Stimulated activated CD4-positive, alpha-beta T cell treated with anti-CD3 and anti-CD28 coated beads, Interleukin-12 subunit alpha, Interleukin-12 subunit beta, amount 100 ng/mL, for 4 hours (primary cell): ENCODE measurements at regions not wholly inside any gene's neighbourhood (a gene's known extent, or its start where the extent isn't known, plus 50 kb on each side); places are given as distances from the start of the nearest gene placed in this dataset.

Source experiments
- DNase-seq: peaks from one replicate; pipeline ENCODE4 v3.0.0-alpha.2; 2020

DNA sequence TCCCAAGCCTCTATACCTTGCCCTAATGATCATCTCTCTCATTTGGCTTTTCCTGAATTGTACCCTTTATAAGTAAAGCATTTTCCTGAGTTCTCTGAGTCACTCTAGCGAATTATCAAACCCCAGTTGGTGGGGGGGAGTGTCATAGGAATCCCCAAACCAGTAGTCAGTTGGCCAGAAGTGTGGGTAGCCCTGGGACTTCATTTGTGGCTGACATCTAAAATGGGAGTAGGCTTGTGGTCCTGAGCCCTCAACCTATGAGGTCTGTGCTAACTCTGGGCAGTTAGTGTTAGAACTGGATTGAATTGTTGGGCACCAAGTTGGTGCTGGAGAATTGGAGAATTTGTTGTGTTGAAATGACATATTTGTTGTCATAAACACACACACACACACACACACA lies 91.3 kb downstream of the BBS10 start:
- no peak for DNase-seq

DNA sequence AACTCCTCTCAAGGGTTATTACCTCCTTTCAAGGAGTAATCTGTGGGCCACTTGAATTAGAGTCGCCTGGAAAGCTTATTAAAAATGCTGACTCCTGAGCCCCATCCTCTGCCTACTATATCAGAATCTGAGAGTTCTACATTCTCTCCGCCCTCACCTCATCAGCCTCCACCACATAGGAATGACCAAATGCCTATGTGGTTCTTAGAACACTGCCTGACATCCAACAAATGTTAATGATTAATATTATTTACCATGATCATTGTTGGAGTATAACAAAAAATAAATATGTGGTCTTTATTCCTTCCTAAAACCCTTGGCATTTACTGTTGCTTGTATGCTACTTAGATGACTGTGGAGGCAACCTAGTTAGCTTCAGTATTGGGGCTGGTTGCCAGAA lies 91.9 kb downstream of the BBS10 start:
- DNase-seq = no peak

GRCh38 chr12:76255692-76256091 lies 92.5 kb downstream of the BBS10 start:
- no peak for DNase-seq

DNA sequence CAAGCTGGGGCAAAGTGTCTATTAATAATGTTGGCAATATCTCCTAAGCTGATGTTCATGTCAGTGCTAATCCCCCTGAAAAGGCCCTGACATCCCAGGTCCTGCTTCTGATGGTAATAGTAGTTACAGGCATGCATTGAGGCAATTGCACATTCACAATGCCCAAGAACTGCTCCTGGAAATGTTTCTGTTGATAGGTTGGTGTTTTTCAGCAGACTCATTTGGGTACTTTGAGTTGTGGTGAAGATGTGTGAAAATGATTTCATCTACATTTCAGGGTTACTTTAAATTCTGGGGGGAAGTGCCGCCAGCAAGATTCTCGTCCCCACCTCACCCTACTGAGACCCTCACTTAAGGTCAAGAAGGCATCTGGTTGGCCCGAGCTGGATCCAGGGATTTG lies 92.9 kb downstream of the BBS10 start:
- DNase-seq = no peak

- DNase-seq = no peak
These were observed 96.2 kb downstream of the BBS10 start for GRCh38 chr12:76252031-76252430.

- DNase-seq = no peak
These were observed 98.0 kb downstream of the BBS10 start for GRCh38 chr12:76250256-76250655.

- DNase-seq = no peak
These were observed 98.7 kb downstream of the BBS10 start for GRCh38 chr12:76249501-76249900.

- DNase-seq = no peak
These were observed 100.2 kb downstream of the BBS10 start for GRCh38 chr12:76247992-76248391.

DNA sequence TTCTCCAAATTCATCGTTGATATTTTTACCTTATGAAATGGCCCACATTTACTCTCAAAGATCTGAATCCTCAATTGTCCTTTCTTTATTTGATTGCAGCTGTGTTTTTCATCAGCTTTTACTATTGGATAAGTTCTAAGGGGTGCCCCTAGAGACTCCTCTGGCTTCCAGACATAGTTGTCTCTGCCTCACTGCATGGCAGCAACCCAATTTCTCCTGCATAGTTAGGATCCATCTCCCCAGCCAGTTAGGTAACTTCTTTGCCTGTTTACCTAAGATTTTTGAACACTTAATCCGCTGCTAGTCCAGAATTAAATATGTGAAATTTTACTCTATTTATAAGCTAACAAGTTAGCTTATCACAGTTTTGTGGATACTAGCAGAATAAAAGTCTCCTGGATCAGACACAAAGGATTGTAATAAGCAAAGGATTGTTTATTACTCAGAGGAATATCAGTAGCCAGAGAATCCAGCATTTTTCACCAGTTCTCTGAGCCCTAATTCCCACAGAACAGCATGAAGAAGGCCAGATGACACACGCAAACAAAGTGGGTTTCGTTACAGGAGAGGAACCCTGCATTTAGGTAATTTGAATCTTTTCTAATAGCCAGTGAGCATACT lies 101.1 kb downstream of the BBS10 start:
- DNase-seq = no peak

DNA sequence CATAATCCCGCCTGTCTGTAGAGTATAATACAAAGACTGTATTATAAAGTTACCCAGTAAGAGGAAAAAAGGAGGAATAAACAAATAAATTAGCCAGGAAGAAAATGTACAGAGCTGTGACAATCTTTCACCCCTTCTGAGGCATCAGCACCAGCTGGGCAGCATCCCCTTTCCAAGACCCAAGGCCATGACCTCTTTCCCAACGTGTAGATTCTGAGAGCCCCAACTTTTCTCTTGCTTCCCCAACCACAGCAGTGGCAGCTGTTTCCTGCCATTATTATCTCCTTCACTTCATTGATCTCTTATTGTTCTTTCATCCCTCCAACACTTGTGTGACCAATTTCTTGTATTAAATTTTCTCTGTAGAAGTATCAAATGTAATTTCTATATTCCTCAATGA lies 101.6 kb downstream of the BBS10 start:
- DNase-seq = no peak

DNA sequence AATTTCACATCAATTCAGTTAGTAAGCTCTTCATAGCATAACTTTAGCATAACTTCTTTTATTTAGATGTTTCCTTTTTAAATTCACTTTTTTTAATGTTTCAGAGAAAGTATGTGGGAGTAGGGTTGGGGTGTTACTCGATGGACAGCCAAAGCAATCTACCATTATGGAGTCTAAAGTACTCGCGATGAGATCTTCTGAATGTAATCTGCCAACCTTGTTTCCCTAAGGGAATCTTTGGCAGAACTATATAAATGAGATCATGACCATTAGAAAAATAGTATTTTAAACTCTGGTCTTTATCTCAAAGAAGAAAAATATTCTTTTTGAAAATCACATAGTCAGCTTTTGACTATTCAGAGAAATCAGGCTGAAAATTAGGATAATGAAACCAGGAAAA lies 103.9 kb downstream of the BBS10 start:
- DNase-seq = no peak

- DNase-seq = no peak
These were observed 105.2 kb downstream of the BBS10 start for GRCh38 chr12:76242813-76243550.

- DNase-seq = no peak
These were observed 106.8 kb downstream of the BBS10 start for GRCh38 chr12:76241371-76241770.

DNA sequence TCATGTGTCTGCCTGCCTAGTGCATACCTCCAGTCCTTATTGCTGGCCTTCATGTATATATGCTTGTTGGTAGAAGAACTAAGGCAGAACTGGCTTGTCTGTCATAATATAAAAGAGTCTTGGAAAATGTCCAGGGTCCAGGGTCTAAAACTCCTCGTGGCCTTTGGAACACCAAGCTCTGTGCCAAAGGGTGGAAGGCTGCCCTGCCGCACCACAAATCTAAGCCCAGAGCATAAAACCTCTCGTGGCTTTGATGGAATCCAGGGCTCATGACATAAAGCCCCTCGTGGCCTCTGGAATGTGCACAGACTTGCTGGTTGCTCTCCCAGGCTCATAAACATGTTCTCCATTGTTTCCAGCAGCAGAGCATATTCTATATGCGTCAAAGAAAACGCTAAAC lies 107.9 kb downstream of the BBS10 start:
- DNase-seq = no peak

GRCh38 chr12:76238688-76239087 lies 109.5 kb downstream of the BBS10 start:
- no peak for DNase-seq

- no peak for DNase-seq
These were observed 111.0 kb downstream of the BBS10 start for GRCh38 chr12:76237086-76237701.

DNA sequence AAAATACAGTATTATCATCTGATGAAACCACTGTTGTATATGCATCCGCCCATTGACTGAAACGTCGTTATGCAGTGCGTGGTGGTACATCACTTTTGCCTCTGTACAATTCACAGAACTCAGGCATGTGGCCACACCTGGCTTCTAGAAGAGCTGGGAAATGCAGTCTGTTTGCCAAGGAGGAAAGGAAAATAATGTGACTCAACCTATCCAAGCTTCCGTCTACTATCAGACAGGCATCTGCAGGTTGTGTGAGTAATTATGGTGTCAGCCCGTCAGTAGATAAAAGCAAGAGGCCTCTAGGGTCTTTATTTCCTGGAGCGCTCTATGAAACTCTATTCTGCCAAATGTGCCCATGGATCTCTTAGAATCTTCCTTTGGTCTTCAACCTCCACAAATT lies 111.6 kb downstream of the BBS10 start:
- DNase-seq = no peak

- no peak for DNase-seq
These were observed 113.5 kb downstream of the BBS10 start for GRCh38 chr12:76234741-76235140.

- no peak for DNase-seq
These were observed 116.2 kb downstream of the BBS10 start for GRCh38 chr12:76232013-76232412.

DNA sequence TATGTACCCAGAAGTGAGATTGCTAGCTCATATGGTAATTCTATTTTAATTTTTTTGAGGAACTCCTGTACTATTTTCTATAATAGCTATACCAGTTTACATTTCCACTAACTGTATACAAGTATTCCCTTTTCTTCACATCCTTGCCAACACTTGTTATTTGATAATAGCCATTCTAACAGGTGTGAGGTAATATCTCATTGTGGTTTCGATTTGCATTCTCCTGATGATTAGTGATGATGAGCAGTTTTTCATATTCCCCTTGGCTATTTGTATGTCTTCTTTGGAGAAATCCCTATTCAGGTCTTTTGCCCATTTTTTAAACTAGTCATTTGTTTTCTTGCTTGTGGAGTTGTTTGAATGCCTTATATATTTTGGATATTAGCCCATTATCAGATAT lies 121.3 kb downstream of the BBS10 start:
- no peak for DNase-seq

- DNase-seq = no peak
These were observed 121.8 kb downstream of the BBS10 start for GRCh38 chr12:76226397-76226796.

GRCh38 chr12:76223869-76224268 lies 124.3 kb downstream of the BBS10 start:
- no peak for DNase-seq

DNA sequence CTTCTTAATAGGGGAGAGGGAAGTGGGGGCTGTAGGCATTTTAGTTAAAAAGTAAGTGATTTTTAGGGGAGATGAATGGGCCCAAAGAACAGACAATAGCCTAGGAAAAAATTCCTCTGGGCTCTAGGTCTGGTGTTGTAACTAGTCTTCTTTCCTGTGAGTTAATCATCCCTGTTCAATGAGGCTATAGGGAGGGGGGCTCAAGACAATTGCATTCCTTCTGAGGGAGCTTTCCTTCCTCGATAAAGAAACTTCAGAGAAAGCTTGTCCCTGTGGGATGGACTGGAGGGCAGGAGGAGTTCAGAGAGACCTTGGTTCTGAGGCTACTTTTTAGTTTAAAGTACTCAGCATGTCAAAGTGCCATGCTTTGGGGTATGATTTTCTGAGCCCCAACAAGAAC lies 127.2 kb downstream of the BBS10 start:
- DNase-seq = no peak

GRCh38 chr12:76219806-76220205 lies 128.4 kb downstream of the BBS10 start:
- DNase-seq = no peak
